ENCODE measurements at regions not wholly inside any gene's neighbourhood (a gene's known extent, or its start where the extent isn't known, plus 50 kb on each side); places are given as distances from the start of the nearest gene placed in this dataset.

DNA sequence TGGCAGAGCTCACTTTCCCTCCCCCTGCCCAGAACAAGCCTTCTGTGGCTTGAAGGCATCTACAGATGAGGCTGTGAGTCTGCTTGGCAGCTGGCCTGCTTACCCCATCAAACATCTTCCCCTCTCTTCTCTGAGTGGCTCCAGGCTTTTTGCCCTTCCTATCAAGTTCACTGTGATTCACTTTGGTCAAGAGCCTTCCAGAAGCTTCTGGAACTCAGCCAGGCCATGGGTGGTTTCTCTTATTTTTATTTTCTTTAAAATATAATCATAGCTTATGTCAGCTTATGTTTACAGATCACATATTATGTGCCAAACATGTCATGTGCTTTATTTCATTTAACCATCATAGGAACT lies 267.0 kb downstream of the SEC61B start:
- Histone ChIP-seq H3K79me2 (ENCODE audit: insufficient read depth) (no peaks in the 10 kb centered on the region), H3K9ac (no peak overlapping the region), H2AFZ (ENCODE audit: low read depth) (no peak overlapping the region), H3K4me3 (ENCODE audit: low read depth in 2 of 2, low read length in 1 of 2) (no peak overlapping the region), H3K9me3 (no peaks in the 10 kb centered on the region), H3K36me3 (replicated peaks in 1 of 2; ENCODE audit: control insufficient read depth in 1 of 2, insufficient read depth in 2 of 2, low read length in 1 of 2) (no peaks in the 10 kb centered on the region), H3K9me2 (no peaks in the 10 kb centered on the region), H3K27ac (ENCODE audit: low read depth in 2 of 2, low read length in 1 of 2) (peak overlapping the region in 1 of 2 experiments; percentile 87; a peak in 2 of 4 replicates), H3F3A (replicated peaks; ENCODE audit: insufficient read depth) (peaks cover 3% of the 10 kb centered on the region), H3K27me3 (ENCODE audit: insufficient read depth) (no peaks in the 10 kb centered on the region), H4K20me1 (ENCODE audit: insufficient read depth) (no peaks in the 10 kb centered on the region), H3K4me2 (no peak overlapping the region), H3K4me1 (ENCODE audit: control insufficient read depth in 1 of 2, insufficient read depth in 2 of 2, low read depth in 1 of 2, low read length in 1 of 2) (peaks cover 0 to 38% of the 10 kb centered on the region in 2 experiments; a peak in 2 of 4 replicates)
- TF ChIP-seq, protein P1, sequence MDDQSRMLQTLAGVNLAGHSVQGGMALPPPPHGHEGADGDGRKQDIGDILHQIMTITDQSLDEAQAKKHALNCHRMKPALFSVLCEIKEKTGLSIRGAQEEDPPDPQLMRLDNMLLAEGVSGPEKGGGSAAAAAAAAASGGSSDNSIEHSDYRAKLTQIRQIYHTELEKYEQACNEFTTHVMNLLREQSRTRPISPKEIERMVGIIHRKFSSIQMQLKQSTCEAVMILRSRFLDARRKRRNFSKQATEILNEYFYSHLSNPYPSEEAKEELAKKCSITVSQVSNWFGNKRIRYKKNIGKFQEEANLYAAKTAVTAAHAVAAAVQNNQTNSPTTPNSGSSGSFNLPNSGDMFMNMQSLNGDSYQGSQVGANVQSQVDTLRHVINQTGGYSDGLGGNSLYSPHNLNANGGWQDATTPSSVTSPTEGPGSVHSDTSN (IDR thresholded peaks at IDR 0.05) = 0 out of 2 replicates have a peak, but pooled peaks have one; percentile 11
- TF ChIP-seq CHD2 (IDR thresholded peaks at IDR 0.05; ENCODE audit: low read length, partially characterized antibody) = no peak
- TF ChIP-seq NRF1 (IDR thresholded peaks at IDR 0.05; ENCODE audit: low read depth, low read length) = no peak
- TF ChIP-seq CTCF (IDR thresholded peaks at IDR 0.05) = no peak
- TF ChIP-seq GABPA (IDR thresholded peaks at IDR 0.05; ENCODE audit: low read depth) = no peak
- peak; percentile 39; the same call in 1 of the 2 replicates for TF ChIP-seq TCF12 (IDR thresholded peaks at IDR 0.05)
- TF ChIP-seq RFX5 (IDR thresholded peaks at IDR 0.05; ENCODE audit: low read length) = no peak
- no peak for TF ChIP-seq FOSL2 (IDR thresholded peaks at IDR 0.05; ENCODE audit: borderline replicate concordance, low read depth)
- no peak for TF ChIP-seq SMC3 (IDR thresholded peaks at IDR 0.05; ENCODE audit: low read depth, low read length)
- peak; percentile 27 for TF ChIP-seq RAD21 (IDR thresholded peaks at IDR 0.05; ENCODE audit: low read length)
- no peak for TF ChIP-seq RCOR1 (IDR thresholded peaks at IDR 0.05; ENCODE audit: low read length)
- TF ChIP-seq USF2 (IDR thresholded peaks at IDR 0.05; ENCODE audit: borderline replicate concordance, low read depth, low read length) = no peak
- no peak for TF ChIP-seq TEAD4 (IDR thresholded peaks at IDR 0.05; ENCODE audit: borderline replicate concordance, insufficient read depth)
- no peak for TF ChIP-seq SIN3A (IDR thresholded peaks at IDR 0.05; ENCODE audit: borderline replicate concordance, low read depth, low read length)
- peak; percentile 61 for TF ChIP-seq NFIC (IDR thresholded peaks at IDR 0.05; ENCODE audit: borderline replicate concordance)
- ChIA-PET CTCF (interaction anchor here (0.9 to 3.3 kb wide), 4 partner anchors 11 to 22 kb away, joined by 3 to 18 read pairs (median 5); no protein-coding TSS in a partner anchor), POLR2A (interaction anchor here (1.6 kb wide), 1 partner anchor 10 kb away, joined by 8 read pairs; no protein-coding TSS in a partner anchor)
- peak; percentile 51 for DNase-seq

GRCh38 chr9:99490729-99491128 lies 268.6 kb downstream of the SEC61B start:
- peak overlapping the region in 1 of 2 experiments; percentile 50; a peak in 2 of 4 replicates for H3K27ac ChIP-seq (ENCODE audit: low read depth in 2 of 2, low read length in 1 of 2)
- no peaks in the 10 kb centered on the region for H3K79me2 ChIP-seq (ENCODE audit: insufficient read depth)

More at GRCh38 chr9:99490729-99491128, 268.6 kb downstream of the SEC61B start:
- no peaks in the 10 kb centered on the region for H3K36me3 ChIP-seq (replicated peaks in 1 of 2; ENCODE audit: control insufficient read depth in 1 of 2, insufficient read depth in 2 of 2, low read length in 1 of 2)
- no peak overlapping the region for H3K4me2 ChIP-seq
- 47% methylated on average over 3 of the region's 3 CpGs for WGBS (ENCODE audit: low lambda C conversion rate)
- no peak overlapping the region for H3K9ac ChIP-seq
- DNase-seq = no peak
- ChIA-PET CTCF (no interaction called here), POLR2A (no interaction called here)
- H3K9me3 ChIP-seq = no peaks in the 10 kb centered on the region
- no peak overlapping the region for H2AFZ ChIP-seq (ENCODE audit: low read depth)
- H3K4me1 ChIP-seq (ENCODE audit: control insufficient read depth in 1 of 2, insufficient read depth in 2 of 2, low read depth in 1 of 2, low read length in 1 of 2) = peaks cover 0 to 38% of the 10 kb centered on the region in 2 experiments; a peak in 2 of 4 replicates
- H3K27me3 ChIP-seq (ENCODE audit: insufficient read depth) = no peaks in the 10 kb centered on the region
- H3K4me3 ChIP-seq (ENCODE audit: low read depth in 2 of 2, low read length in 1 of 2) = no peak overlapping the region
- H3K9me2 ChIP-seq = no peaks in the 10 kb centered on the region
- no peaks in the 10 kb centered on the region for H4K20me1 ChIP-seq (ENCODE audit: insufficient read depth)
- no peak for TF ChIP-seq RAD21 (IDR thresholded peaks at IDR 0.05; ENCODE audit: low read length)
- no peak for TF ChIP-seq RCOR1 (IDR thresholded peaks at IDR 0.05; ENCODE audit: low read length)
- peaks cover 3% of the 10 kb centered on the region for H3F3A ChIP-seq (replicated peaks; ENCODE audit: insufficient read depth)
